Stimulated activated naive B cell treated with anti-CD40 and anti-IgM and Interleukin-4, amounts not matched to agents 10 μg/mL and 1 μg/mL and 100 μg/mL, for 72 hours (primary cell): ENCODE measurements at regions not wholly inside any gene's neighbourhood (a gene's known extent, or its start where the extent isn't known, plus 50 kb on each side); places are given as distances from the start of the nearest gene placed in this dataset.

Source experiments
- ATAC-seq, 2 donors: fragments of 150-1000 bp; cut with Tn5 transposase; replicated peaks; 2 replicates each; pipeline ENCODE4 v1.10.0; 2021; ENCODE audit warnings: moderate library complexity in 1 of 2
- DNase-seq: peaks from one replicate; pipeline ENCODE4 v3.0.0; 2021
- H3K27ac Mint-ChIP-seq: one replicate; pipeline ENCODE4 v1.8.0; 2022; ENCODE audit warnings: mild to moderate bottlenecking, mixed read lengths
- H3K27me3 Mint-ChIP-seq, 2 donors: one replicate each; pipeline ENCODE4 v1.8.0; 2022; ENCODE audit warnings: mixed read lengths in 2 of 2
- H3K36me3 Mint-ChIP-seq, 2 donors: one replicate each; pipeline ENCODE4 v1.8.0; 2022; ENCODE audit warnings: mixed read lengths in 2 of 2, mild to moderate bottlenecking in 1 of 2
- H3K4me1 Mint-ChIP-seq, 2 donors: one replicate each; pipeline ENCODE4 v1.8.0; 2022; ENCODE audit warnings: mixed read lengths in 2 of 2, mild to moderate bottlenecking in 1 of 2
- H3K4me3 Mint-ChIP-seq, 2 donors: one replicate each; pipeline ENCODE4 v1.8.0; 2022; ENCODE audit warnings: mild to moderate bottlenecking in 2 of 2, mixed read lengths in 2 of 2, moderate library complexity in 1 of 2
- H3K9me3 Mint-ChIP-seq, 2 donors: one replicate each; pipeline ENCODE4 v1.8.0; 2022; ENCODE audit warnings: mixed read lengths in 2 of 2, mild to moderate bottlenecking in 1 of 2

DNA sequence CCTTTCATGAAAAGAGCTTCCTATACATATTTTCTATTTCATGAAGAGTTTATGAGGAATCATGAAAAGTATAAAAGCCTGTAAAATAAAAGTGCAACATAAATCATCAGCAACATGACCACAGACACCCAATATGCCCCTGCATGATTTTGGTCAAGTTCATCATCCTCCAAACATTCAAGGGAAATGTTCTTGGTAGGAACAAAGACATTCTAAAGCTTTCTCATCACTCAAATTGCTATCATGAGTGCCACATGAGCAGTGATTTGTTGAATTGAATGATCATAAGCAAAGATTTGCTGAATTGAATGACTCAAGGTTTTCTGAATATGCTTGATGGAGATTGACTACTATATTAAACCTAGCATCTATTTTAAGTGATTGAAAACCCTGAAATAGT is 172.2 kb downstream of the MBD2 start:
- Mint-ChIP-seq H3K36me3 (no peaks in the 10 kb centered on the region), H3K27me3 (no peaks in the 10 kb centered on the region), H3K4me1 (no peaks in the 10 kb centered on the region), H3K9me3 (no peaks in the 10 kb centered on the region), H3K4me3 (no peak overlapping the region), H3K27ac (no peak overlapping the region)
- DNase-seq (no peak), ATAC-seq (no peak)

DNA sequence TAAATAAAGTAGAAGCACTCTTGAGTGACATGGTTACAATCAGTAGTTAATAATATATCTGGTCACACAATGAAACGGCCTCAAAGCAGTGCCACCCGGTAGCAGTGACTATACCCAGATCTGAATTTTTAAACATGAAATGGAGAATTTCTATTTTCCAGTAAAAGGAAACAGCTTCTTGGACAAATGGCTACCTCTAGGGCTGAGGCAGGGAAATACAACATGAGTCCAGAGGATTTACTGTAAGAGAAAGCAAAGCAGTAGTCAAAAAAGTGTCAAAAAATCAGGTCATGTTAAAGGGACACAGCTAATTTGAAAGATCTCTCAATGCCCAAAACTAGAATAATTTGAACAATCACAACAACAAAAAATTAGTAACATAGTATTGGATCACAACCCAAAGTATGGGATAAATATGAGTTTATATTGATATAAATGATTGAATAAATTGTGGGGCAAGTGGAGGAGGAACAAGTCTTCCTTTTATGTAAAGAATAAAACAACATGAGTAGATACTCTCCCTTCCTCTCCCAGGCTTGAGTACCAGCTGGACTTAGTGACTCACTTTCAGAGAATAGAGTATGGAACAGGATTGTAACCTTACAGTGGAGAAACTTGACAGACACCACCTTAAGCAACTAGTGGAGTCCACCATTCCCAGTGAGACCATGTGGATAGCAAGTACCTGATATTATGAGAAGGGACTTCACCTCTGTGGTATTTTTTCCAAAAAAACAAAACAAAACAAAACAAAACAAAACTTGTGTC is 180.8 kb downstream of the MBD2 start:
- ATAC-seq, result no peak
- H3K27ac Mint-ChIP-seq, result no peak overlapping the region
- no peak overlapping the region for H3K4me3 Mint-ChIP-seq
- no peaks in the 10 kb centered on the region for H3K4me1 Mint-ChIP-seq
- H3K36me3 Mint-ChIP-seq, result no peaks in the 10 kb centered on the region
- H3K9me3 Mint-ChIP-seq, result no peaks in the 10 kb centered on the region
- no peak for DNase-seq
- peaks cover 6 to 23% of the 10 kb centered on the region in 2 donors for H3K27me3 Mint-ChIP-seq

DNA sequence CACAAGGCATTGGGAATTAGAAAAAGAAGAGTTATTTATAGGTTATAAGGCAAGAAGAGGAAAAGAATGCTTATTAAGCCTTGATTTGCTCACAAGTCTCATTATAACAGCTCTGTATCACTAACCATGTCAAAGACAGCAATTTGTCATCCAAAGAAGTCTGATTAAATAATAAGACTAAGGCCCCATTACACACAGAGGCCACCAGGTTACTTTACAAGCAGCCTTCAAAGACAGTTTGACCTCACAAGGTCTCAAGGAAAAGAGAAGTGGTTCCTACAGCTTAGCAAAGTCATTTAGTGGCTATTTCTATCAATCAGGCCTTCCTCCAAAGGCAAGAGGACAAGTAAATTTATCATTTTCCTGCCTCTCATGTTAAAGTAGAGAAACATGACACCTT is 188.5 kb downstream of the MBD2 start:
- Mint-ChIP-seq H3K36me3 (no peaks in the 10 kb centered on the region), H3K9me3 (peaks cover 0 to 2% of the 10 kb centered on the region in 2 donors), H3K4me1 (no peaks in the 10 kb centered on the region), H3K27me3 (peaks cover 5 to 13% of the 10 kb centered on the region in 2 donors), H3K4me3 (no peak overlapping the region), H3K27ac (no peak overlapping the region)
- no peak for ATAC-seq
- DNase-seq, result no peak

DNA sequence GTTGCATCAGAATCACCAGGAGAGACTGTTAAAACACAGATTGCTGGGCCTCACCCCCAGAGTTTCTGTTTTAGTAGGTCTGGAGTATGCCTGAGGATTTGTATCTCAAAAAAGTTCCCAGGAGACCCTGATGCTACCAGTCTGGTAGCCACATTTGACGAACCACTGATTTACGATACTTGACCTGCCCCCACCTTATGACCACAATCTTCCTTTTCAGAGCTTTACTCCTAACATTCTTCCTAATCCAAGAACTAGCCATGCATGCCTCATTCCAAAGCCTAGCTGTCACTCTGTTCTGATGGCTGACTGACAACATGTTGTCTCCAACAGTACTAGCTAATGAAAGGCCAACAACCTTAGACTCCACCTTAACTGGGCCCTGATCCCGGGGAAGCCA is 191.4 kb downstream of the MBD2 start:
- Mint-ChIP-seq H3K27me3 (peaks cover 6 to 10% of the 10 kb centered on the region in 2 donors), H3K27ac (no peak overlapping the region), H3K4me1 (no peaks in the 10 kb centered on the region), H3K36me3 (no peaks in the 10 kb centered on the region), H3K9me3 (peaks cover 0 to 2% of the 10 kb centered on the region in 2 donors), H3K4me3 (no peak overlapping the region)
- ATAC-seq (no peak), DNase-seq (no peak)

DNA sequence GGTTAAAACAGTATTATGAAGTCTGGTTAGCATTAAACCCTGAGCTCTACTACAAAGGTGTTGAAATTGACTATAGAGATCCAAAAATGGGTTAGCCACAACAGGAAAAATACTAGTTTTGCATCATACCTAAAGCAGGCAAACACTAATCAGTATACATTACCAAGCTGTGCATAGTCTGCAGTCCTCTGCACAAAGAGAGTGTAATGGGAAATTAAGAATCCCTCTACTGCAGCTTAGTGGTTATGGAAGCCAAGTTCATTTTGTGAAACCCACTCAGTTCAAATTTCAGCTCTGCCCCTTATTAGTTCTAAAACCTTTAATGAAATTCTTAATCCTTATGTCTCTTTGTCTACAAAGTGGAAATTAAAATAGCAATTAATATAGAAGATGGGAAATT is 192.1 kb downstream of the MBD2 start:
- H3K27ac Mint-ChIP-seq, result no peak overlapping the region
- H3K9me3 Mint-ChIP-seq, result peaks cover 0 to 2% of the 10 kb centered on the region in 2 donors
- no peaks in the 10 kb centered on the region for H3K36me3 Mint-ChIP-seq
- H3K27me3 Mint-ChIP-seq, result peaks cover 6 to 10% of the 10 kb centered on the region in 2 donors
- no peak overlapping the region for H3K4me3 Mint-ChIP-seq
- no peak for DNase-seq
- no peaks in the 10 kb centered on the region for H3K4me1 Mint-ChIP-seq
- no peak for ATAC-seq

DNA sequence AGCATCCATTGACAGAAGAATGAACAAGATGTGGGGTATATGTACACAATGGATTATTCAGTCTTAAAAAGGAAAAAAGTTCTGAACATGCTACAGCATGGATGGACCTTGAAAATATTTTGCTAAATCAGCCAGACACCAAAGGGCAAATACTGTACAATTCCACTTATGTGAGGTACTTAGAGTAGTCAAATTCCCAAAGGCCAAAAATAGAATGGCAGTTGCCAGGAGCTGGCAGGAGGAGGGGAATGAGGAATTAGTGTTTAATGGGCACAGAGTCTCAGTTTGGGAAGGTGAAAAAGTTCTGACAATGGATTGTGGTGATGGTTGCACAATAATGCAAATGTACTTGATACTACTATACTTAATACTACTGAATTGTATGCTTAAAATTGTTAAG is 193.2 kb downstream of the MBD2 start:
- DNase-seq, result no peak
- no peaks in the 10 kb centered on the region for H3K4me1 Mint-ChIP-seq
- H3K9me3 Mint-ChIP-seq, result peaks cover 0 to 2% of the 10 kb centered on the region in 2 donors
- no peak overlapping the region for H3K27ac Mint-ChIP-seq
- H3K36me3 Mint-ChIP-seq, result no peaks in the 10 kb centered on the region
- no peak overlapping the region for H3K4me3 Mint-ChIP-seq
- ATAC-seq, result no peak
- peaks cover 7 to 10% of the 10 kb centered on the region in 2 donors for H3K27me3 Mint-ChIP-seq

DNA sequence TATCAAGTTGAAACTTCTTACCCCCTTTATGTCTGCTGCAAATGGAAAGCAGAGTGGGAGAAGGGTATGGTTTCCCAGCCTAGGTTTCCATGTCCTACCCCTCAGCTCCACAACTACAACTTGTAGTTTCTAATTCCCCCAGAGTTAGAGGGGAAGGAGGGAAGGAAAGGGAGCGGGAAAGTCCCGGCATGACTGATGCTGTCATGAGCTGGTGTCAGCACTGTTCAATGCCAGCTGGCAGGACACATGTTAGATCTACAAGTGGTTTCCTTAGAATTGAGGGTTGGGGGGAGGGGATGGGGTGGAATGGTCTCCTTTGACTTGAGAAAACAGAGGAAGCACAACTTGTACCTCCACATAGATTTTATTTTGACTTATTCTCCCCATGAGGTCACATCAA is 194.0 kb downstream of the MBD2 start:
- no peak for ATAC-seq

DNA sequence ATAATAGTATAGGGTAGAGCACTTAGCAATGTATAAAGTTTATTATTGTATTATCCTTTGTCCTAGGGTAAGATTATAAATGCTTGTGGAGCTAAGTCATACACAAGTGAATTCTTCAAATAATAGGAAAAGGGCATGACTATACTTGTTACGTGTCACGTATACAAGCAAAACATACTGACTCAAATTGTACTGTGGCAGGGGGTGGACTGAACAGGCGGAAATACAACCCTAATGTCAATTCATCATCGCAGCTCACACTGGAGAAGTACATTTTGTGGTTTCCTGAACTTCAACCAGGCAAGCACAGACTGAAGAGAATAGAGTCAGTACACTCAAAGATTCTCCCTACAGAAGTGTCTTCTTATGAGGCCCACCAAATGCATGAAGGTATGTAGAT is 201.0 kb downstream of the MBD2 start:
- Mint-ChIP-seq H3K27ac (no peak overlapping the region), H3K4me1 (no peaks in the 10 kb centered on the region), H3K27me3 (peaks cover 9 to 13% of the 10 kb centered on the region in 2 donors), H3K9me3 (peaks cover 0 to 2% of the 10 kb centered on the region in 2 donors), H3K36me3 (no peaks in the 10 kb centered on the region), H3K4me3 (no peak overlapping the region)
- no peak for DNase-seq
- no peak for ATAC-seq

More for the DNA sequence above, 194.0 kb downstream of the MBD2 start:
- no peak overlapping the region for H3K27ac Mint-ChIP-seq
- H3K36me3 Mint-ChIP-seq, result no peaks in the 10 kb centered on the region
- H3K4me3 Mint-ChIP-seq, result no peak overlapping the region
- H3K27me3 Mint-ChIP-seq, result peaks cover 10 to 13% of the 10 kb centered on the region in 2 donors
- peaks cover 0 to 2% of the 10 kb centered on the region in 2 donors for H3K9me3 Mint-ChIP-seq
- DNase-seq, result no peak
- H3K4me1 Mint-ChIP-seq, result no peaks in the 10 kb centered on the region

DNA sequence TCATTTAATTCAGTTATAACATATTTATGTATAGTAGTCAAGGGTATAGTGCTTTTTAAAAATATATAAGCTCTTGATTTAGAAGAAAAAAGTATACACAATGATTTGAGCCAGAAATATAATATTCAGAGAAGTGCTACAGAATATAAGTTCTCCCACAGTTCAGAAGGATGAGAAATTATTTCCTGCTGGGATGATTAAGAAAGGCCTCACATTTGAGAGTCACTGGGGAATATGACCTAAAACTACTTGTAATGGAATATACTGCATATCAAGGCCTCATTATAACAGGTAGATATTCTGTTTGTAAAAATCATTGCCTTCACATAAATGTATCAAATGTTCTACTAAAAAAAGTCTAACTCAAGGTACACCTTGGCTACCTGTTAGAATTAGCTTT is 203.5 kb downstream of the MBD2 start:
- H3K9me3 Mint-ChIP-seq, result peaks cover 0 to 2% of the 10 kb centered on the region in 2 donors
- no peak overlapping the region for H3K27ac Mint-ChIP-seq
- DNase-seq (no peak), ATAC-seq (no peak)
- no peaks in the 10 kb centered on the region for H3K36me3 Mint-ChIP-seq
- no peak overlapping the region for H3K4me3 Mint-ChIP-seq
- H3K27me3 Mint-ChIP-seq, result peaks cover 9 to 11% of the 10 kb centered on the region in 2 donors
- H3K4me1 Mint-ChIP-seq, result no peaks in the 10 kb centered on the region

DNA sequence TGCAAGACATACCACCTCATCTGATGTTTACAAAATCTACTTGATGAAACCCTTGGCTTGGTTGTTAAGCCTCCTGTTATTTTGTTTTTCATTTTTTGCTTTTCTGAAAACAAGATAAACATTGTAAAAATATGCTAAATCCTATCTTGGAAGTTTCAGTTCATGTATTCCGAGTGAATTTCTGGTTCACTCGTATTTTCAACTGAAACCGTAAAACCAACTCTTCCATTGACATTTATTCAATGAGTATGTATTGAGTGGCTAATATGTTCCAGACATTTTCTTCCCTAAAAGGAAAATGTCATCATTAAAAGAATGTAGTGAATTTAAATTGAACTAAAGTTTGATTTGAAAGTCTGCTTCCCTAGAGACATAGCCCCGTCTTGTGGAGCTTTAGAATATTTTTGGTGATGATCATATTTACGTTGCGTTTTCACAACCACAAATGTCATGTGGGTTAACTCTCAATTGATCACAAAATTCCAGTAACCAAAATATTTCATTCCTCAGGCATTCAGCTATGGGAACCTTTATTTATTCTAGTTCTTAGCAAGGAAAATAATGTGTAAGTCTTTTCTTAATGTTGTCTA is 204.2 kb downstream of the MBD2 start:
- H3K4me3 Mint-ChIP-seq, result no peak overlapping the region
- peaks cover 0 to under 1% of the 10 kb centered on the region in 2 donors for H3K9me3 Mint-ChIP-seq
- H3K27me3 Mint-ChIP-seq, result peaks cover 6 to 11% of the 10 kb centered on the region in 2 donors
- DNase-seq, result no peak
- no peaks in the 10 kb centered on the region for H3K4me1 Mint-ChIP-seq
- no peaks in the 10 kb centered on the region for H3K36me3 Mint-ChIP-seq
- ATAC-seq, result no peak
- no peak overlapping the region for H3K27ac Mint-ChIP-seq

DNA sequence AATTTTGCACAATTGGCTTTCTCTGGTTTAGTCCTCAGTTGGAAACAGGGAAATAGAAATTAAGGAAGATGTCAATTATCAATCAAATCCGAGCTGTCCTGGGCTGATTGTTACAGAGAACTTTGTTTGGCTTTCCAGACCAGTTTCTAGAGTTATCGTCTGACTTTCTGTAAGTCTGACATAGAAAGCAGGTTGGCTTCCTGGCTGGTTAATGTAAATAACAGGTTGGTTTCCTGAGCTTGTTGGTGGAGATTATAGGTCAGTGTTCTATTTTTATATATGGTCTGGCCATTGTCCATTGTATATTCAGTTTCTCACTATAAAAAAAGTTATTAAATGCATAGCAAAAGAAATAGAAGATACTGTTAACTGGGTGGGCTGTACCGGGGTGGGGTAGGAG is 204.8 kb downstream of the MBD2 start:
- no peak overlapping the region for H3K4me3 Mint-ChIP-seq
- ATAC-seq (no peak), DNase-seq (no peak)
- H3K27me3 Mint-ChIP-seq, result peaks cover 6 to 11% of the 10 kb centered on the region in 2 donors
- H3K36me3 Mint-ChIP-seq, result no peaks in the 10 kb centered on the region
- no peaks in the 10 kb centered on the region for H3K4me1 Mint-ChIP-seq
- H3K9me3 Mint-ChIP-seq, result no peaks in the 10 kb centered on the region
- no peak overlapping the region for H3K27ac Mint-ChIP-seq

DNA sequence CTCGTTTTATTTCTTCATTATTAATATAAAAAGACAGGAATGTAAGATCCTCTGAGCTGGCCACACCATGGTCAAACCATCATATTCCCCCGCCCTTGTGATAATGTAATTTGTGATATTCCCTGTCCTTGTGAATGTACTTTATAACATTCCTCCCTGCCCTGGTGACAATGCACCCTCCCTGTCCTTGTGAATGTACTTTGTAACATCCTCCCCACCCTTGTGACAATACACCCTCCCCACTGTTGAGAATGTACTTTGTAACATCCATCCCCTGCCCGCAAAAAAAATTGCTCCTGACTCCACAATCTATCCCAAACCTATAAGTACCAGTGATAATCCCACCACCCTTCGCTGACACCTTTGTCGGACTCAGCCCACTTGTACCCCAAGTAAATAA is 211.0 kb downstream of the MBD2 start:
- no peak overlapping the region for H3K27ac Mint-ChIP-seq
- peaks cover 0 to 2% of the 10 kb centered on the region in 2 donors for H3K27me3 Mint-ChIP-seq
- DNase-seq (no peak), ATAC-seq (no peak)
- no peaks in the 10 kb centered on the region for H3K9me3 Mint-ChIP-seq
- no peaks in the 10 kb centered on the region for H3K36me3 Mint-ChIP-seq
- no peaks in the 10 kb centered on the region for H3K4me1 Mint-ChIP-seq
- H3K4me3 Mint-ChIP-seq, result no peak overlapping the region

DNA sequence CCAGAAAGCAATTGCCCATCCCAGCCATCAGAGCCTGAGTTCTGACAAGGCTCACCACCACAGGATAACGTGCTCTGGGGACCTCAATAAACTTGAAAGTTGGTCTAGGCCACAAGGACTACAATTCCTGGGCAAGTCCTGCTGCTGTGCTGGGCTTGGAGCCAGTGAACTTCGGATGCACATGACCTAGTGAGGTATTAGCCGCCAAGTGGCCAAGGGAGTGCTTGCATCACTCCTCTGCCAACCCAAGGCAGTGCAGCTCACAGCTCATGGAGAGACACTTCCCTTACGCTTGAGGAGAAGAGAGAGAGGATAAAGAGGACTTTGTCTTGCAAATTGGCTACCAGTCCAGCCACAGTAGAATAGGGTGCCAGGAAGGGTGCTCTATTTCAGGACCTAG is 219.6 kb downstream of the MBD2 start:
- Mint-ChIP-seq H3K27me3 (peaks cover 4 to 8% of the 10 kb centered on the region in 2 donors), H3K36me3 (no peaks in the 10 kb centered on the region), H3K4me3 (no peak overlapping the region), H3K27ac (no peak overlapping the region), H3K4me1 (no peaks in the 10 kb centered on the region), H3K9me3 (peaks cover 0 to 4% of the 10 kb centered on the region in 2 donors)
- DNase-seq, result no peak
- ATAC-seq, result peak in 1 of 2 donors; percentile 34

DNA sequence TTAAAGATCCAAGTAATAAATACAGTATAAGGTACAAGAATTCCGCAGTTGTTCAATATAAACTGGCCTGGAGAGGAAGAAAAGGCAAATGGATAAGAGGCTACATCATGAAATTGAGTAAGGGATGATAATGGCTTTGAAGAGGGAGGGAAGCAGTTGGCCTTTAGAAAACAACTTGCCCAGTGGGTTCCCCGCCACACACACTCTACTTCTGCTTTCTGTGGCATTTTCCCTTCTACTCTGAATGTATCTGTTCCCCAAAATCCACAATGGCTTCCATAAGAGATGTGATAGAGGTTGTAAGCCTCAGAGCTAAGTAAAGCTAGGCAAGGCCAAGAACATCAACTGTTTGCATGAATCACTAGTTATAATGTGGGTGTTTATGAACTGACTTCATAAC is 221.3 kb downstream of the MBD2 start:
- Mint-ChIP-seq H3K36me3 (no peaks in the 10 kb centered on the region), H3K4me3 (no peak overlapping the region), H3K27ac (no peak overlapping the region), H3K27me3 (peaks cover 4 to 8% of the 10 kb centered on the region in 2 donors), H3K9me3 (peaks cover 0 to 4% of the 10 kb centered on the region in 2 donors), H3K4me1 (no peaks in the 10 kb centered on the region)
- DNase-seq, result no peak
- ATAC-seq, result peak; percentile 59 to 80

DNA sequence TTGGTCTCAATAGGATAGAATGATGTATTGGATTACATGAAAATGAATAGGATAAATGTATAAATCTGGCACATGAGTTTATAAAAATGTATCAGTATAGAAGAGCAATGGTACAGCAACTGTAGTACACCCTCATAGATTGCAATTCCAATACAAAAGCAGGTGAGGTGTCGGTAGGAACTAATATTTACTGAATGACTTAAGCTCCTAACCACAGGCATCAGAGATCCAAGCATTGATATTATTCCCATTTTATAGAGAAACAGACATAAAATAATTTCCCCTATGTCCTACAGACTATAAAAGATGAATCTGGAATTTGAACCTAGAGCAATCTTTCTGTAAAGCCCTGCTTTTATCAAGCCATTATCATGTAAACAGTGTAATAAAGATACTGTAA is 227.4 kb downstream of the MBD2 start:
- no peak for DNase-seq
- H3K4me3 Mint-ChIP-seq, result no peak overlapping the region
- H3K4me1 Mint-ChIP-seq, result no peaks in the 10 kb centered on the region
- H3K36me3 Mint-ChIP-seq, result no peaks in the 10 kb centered on the region
- ATAC-seq, result no peak
- H3K27me3 Mint-ChIP-seq, result peaks cover 0 to 9% of the 10 kb centered on the region in 2 donors
- H3K27ac Mint-ChIP-seq, result no peak overlapping the region
- H3K9me3 Mint-ChIP-seq, result peaks cover 0 to 2% of the 10 kb centered on the region in 2 donors
